Astrocyte (in vitro differentiated cells and primary cell): ENCODE measurements at regions not wholly inside any gene's neighbourhood (a gene's known extent, or its start where the extent isn't known, plus 50 kb on each side); places are given as distances from the start of the nearest gene placed in this dataset.

Source experiments
- DNase-seq: peaks from one replicate; pipeline ENCODE4 v3.0.0-alpha.2; 2010; ENCODE audit warnings: low read depth
- FAIRE-seq: peaks from 2 replicates; lab custom pipeline; 2011; peaks lifted over from hg19 to GRCh38; lab: Jason Lieb, UNC
- H2AFZ ChIP-seq: 2 replicates; pipeline ENCODE4 v1.6.0; 2012; ENCODE audit warnings: low read depth, low read length, inconsistent platforms
- H3K27ac ChIP-seq: 2 replicates; pipeline ENCODE4 v1.5.1; 2011; ENCODE audit warnings: low read depth, low read length, inconsistent platforms
- H3K27me3 ChIP-seq: 2 replicates; pipeline ENCODE4 v1.6.0; 2011; ENCODE audit warnings: low read length, inconsistent platforms; ENCODE audit not compliant: insufficient read depth
- H3K36me3 ChIP-seq: 2 replicates; pipeline ENCODE4 v1.5.1; 2011; ENCODE audit warnings: low read length, inconsistent platforms; ENCODE audit not compliant: insufficient read depth
- H3K4me1 ChIP-seq: 2 replicates; pipeline ENCODE4 v1.5.1; 2011; ENCODE audit warnings: low read length, inconsistent platforms; ENCODE audit not compliant: insufficient read depth
- H3K4me2 ChIP-seq: 2 replicates; pipeline ENCODE4 v1.6.0; 2012; ENCODE audit warnings: low read length, inconsistent platforms
- H3K4me3 ChIP-seq: 2 replicates; pipeline ENCODE4 v1.5.1; 2011; ENCODE audit warnings: low read depth, mild to moderate bottlenecking, low read length, inconsistent platforms; ENCODE audit not compliant: insufficient read depth
- H3K79me2 ChIP-seq: 2 replicates; pipeline ENCODE4 v1.6.0; 2012; ENCODE audit warnings: mild to moderate bottlenecking, low read length, inconsistent platforms; ENCODE audit not compliant: insufficient read depth
- H3K9ac ChIP-seq: 2 replicates; pipeline ENCODE4 v1.6.0; 2012; ENCODE audit warnings: mild to moderate bottlenecking, low read length, inconsistent platforms
- H3K9me3 ChIP-seq: 2 replicates; pipeline ENCODE4 v1.5.1; 2012; ENCODE audit warnings: low read depth, mild to moderate bottlenecking, low read length, inconsistent platforms; ENCODE audit not compliant: insufficient read depth
- H4K20me1 ChIP-seq: 2 replicates; pipeline ENCODE4 v1.6.0; 2012; ENCODE audit warnings: low read length, inconsistent platforms; ENCODE audit not compliant: insufficient read depth
- H3K27ac Mint-ChIP-seq: one replicate; pipeline ENCODE4 v1.8.0; 2021; ENCODE audit warnings: mild to moderate bottlenecking, mixed read lengths; ENCODE audit not compliant: unreplicated experiment
- H3K27me3 Mint-ChIP-seq: one replicate; pipeline ENCODE4 v1.8.0; 2021; ENCODE audit warnings: low read depth, mixed read lengths; ENCODE audit not compliant: unreplicated experiment
- H3K36me3 Mint-ChIP-seq: one replicate; pipeline ENCODE4 v1.8.0; 2021; ENCODE audit warnings: low read depth, mixed read lengths; ENCODE audit not compliant: unreplicated experiment
- H3K4me1 Mint-ChIP-seq: one replicate; pipeline ENCODE4 v1.8.0; 2021; ENCODE audit warnings: low read depth, mixed read lengths; ENCODE audit not compliant: unreplicated experiment
- H3K4me3 Mint-ChIP-seq: one replicate; pipeline ENCODE4 v1.8.0; 2021; ENCODE audit warnings: mild to moderate bottlenecking, moderate library complexity, mixed read lengths; ENCODE audit not compliant: unreplicated experiment
- H3K9me3 Mint-ChIP-seq: one replicate; pipeline ENCODE4 v1.8.0; 2021; ENCODE audit warnings: mild to moderate bottlenecking, mixed read lengths; ENCODE audit not compliant: unreplicated experiment
- EZH2 ChIP-seq: IDR thresholded peaks from 2 replicates; pipeline ENCODE4 v1.6.1; 2012; ENCODE audit warnings: mild to moderate bottlenecking, low read length, inconsistent platforms; ENCODE audit not compliant: insufficient read depth
- TF ChIP-seq, protein P1 (sequence below): IDR thresholded peaks from 2 replicates; pipeline ENCODE4 v1.5.1; 2011; ENCODE audit warnings: low read depth, mild to moderate bottlenecking, inconsistent platforms, low read length, moderate library complexity; ENCODE audit not compliant: insufficient read depth

DNA sequence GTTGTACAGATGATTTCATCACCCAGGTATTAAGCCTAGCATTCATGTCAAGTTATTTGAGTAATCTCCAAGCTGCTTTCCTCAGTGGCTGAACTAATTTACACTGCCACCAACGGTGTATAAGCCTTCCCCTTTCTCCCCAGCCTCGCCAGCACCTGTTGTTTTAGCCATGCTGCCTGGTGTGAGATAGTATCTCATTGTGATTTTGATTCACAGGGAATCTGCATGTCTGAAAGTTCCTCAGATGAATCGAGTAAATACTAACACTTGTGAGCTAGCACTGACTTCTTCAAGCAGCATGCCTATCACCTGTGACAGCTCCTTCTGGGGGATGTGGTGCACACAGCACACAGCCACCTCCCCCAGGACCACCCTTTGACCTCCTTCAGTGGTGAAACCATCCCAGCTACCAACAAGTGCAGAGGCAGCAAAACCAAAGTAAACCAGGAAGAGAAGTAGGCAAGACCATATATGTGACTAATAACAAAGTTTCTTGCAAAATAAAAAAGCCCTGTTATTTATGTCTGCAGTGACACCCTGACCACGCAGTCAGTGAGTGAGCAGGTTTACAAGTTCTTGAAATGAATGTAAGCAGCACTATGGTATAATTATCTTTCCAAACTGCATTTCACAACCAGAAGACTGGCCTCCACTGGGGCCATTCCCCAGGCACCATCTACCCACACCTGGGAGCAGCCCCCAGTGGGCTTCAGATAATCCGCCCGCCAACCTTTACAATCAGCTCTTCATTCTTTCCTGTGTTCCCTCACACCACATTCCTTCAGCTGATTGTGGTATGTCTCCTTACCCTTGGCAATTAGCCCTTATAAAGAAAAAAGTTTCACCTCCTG is 173.8 kb downstream of the ETS2 start:
- Histone ChIP-seq H3K27me3 (peaks cover 19% of the 10 kb centered on the region), H3K36me3 (no peaks in the 10 kb centered on the region), H3K79me2 (no peaks in the 10 kb centered on the region), H3K4me1 (peaks cover 7% of the 10 kb centered on the region), H3K4me2 (no peak overlapping the region), H3K27ac (no peak overlapping the region), H3K9ac (no peak overlapping the region), H2AFZ (no peak overlapping the region), H3K9me3 (no peaks in the 10 kb centered on the region), H4K20me1 (no peaks in the 10 kb centered on the region), H3K4me3 (no peak overlapping the region)
- H3K27ac Mint-ChIP-seq: no peak overlapping the region
- no peak for DNase-seq
- peaks cover 6% of the 10 kb centered on the region for H3K9me3 Mint-ChIP-seq
- no peak for TF ChIP-seq EZH2
- TF ChIP-seq, protein P1, sequence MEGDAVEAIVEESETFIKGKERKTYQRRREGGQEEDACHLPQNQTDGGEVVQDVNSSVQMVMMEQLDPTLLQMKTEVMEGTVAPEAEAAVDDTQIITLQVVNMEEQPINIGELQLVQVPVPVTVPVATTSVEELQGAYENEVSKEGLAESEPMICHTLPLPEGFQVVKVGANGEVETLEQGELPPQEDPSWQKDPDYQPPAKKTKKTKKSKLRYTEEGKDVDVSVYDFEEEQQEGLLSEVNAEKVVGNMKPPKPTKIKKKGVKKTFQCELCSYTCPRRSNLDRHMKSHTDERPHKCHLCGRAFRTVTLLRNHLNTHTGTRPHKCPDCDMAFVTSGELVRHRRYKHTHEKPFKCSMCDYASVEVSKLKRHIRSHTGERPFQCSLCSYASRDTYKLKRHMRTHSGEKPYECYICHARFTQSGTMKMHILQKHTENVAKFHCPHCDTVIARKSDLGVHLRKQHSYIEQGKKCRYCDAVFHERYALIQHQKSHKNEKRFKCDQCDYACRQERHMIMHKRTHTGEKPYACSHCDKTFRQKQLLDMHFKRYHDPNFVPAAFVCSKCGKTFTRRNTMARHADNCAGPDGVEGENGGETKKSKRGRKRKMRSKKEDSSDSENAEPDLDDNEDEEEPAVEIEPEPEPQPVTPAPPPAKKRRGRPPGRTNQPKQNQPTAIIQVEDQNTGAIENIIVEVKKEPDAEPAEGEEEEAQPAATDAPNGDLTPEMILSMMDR: no peak
- no peak overlapping the region for H3K4me3 Mint-ChIP-seq
- peaks cover 26% of the 10 kb centered on the region for H3K4me1 Mint-ChIP-seq
- peaks cover 3% of the 10 kb centered on the region for H3K27me3 Mint-ChIP-seq
- no peaks in the 10 kb centered on the region for H3K36me3 Mint-ChIP-seq
- no peak for FAIRE-seq

DNA sequence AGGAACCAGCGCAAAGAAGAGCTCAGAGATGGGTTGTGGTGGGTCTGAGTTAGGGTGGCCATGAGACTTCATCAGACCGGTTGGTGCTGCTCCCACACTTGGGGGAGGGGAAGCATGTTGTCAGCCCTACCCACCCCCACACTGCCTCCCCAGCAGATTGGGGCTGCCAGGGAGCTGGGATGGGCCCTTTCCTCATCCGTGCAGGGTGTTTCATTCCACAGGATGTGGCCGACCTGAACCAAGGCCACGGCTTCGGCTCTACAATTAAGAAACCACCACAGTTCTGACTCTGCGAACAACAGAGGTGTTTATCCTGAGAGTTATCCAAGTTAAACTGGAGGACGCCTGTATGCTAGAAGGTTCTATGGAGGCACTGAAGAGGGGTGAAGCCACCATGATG is 171.2 kb downstream of the ETS2 start:
- Mint-ChIP-seq H3K9me3 (no peaks in the 10 kb centered on the region), H3K27me3 (peaks cover 5% of the 10 kb centered on the region), H3K4me3 (no peak overlapping the region), H3K36me3 (no peaks in the 10 kb centered on the region), H3K27ac (no peak overlapping the region), H3K4me1 (peaks cover 21% of the 10 kb centered on the region)
- no peak for FAIRE-seq
- H3K9me3 ChIP-seq: no peaks in the 10 kb centered on the region
- no peak overlapping the region for H3K27ac ChIP-seq
- no peaks in the 10 kb centered on the region for H3K79me2 ChIP-seq
- H3K9ac ChIP-seq: no peak overlapping the region
- H3K4me3 ChIP-seq: no peak overlapping the region
- H4K20me1 ChIP-seq: no peaks in the 10 kb centered on the region
- H2AFZ ChIP-seq: no peak overlapping the region
- H3K4me1 ChIP-seq: peaks cover 4% of the 10 kb centered on the region
- no peak for TF ChIP-seq EZH2
- TF ChIP-seq, protein P1: no peak
- no peak for DNase-seq
- no peaks in the 10 kb centered on the region for H3K36me3 ChIP-seq
- no peak overlapping the region for H3K4me2 ChIP-seq
- H3K27me3 ChIP-seq: peaks cover 19% of the 10 kb centered on the region

DNA sequence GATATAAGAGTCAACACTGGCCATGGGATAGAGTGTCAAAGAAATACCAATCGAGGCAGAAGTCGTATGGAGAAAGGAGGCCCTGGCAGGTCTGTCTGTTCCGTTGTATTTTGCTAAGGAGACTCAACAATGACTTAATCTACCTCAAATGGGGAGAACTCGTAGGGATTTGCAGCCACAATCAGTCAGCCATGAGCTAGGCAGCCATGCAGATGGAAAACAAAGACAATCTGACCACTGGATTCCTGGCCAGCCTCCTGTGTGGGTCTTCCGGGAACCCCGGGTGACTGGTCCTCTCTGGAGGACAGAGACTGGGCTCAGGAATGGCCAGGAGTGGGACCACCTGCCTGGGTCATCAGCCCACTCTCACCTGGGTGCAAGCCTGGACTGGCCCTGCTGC is 167.8 kb downstream of the ETS2 start:
- H4K20me1 ChIP-seq: no peaks in the 10 kb centered on the region
- H3K9me3 Mint-ChIP-seq: no peaks in the 10 kb centered on the region
- H2AFZ ChIP-seq: no peak overlapping the region
- no peak overlapping the region for H3K4me3 ChIP-seq
- H3K27ac Mint-ChIP-seq: no peak overlapping the region
- no peaks in the 10 kb centered on the region for H3K79me2 ChIP-seq
- no peak overlapping the region for H3K9ac ChIP-seq
- H3K36me3 Mint-ChIP-seq: no peaks in the 10 kb centered on the region
- H3K4me3 Mint-ChIP-seq: no peak overlapping the region
- H3K4me1 ChIP-seq: no peaks in the 10 kb centered on the region
- no peaks in the 10 kb centered on the region for H3K9me3 ChIP-seq
- H3K27me3 ChIP-seq: peaks cover 9% of the 10 kb centered on the region
- FAIRE-seq (no peak), DNase-seq (no peak)
- H3K27me3 Mint-ChIP-seq: peaks cover 7% of the 10 kb centered on the region
- peaks cover 1% of the 10 kb centered on the region for H3K4me1 Mint-ChIP-seq
- no peaks in the 10 kb centered on the region for H3K36me3 ChIP-seq
- H3K4me2 ChIP-seq: no peak overlapping the region
- H3K27ac ChIP-seq: no peak overlapping the region
- no peak for TF ChIP-seq EZH2
- TF ChIP-seq, protein P1: no peak
